NCI-H345 (cell line): ENCODE measurements at regions not wholly inside any gene's neighbourhood (a gene's known extent, or its start where the extent isn't known, plus 50 kb on each side); places are given as distances from the start of the nearest gene placed in this dataset.

Experiments used
- DNase-seq: peaks from one replicate; lab custom pipeline; 2025; lab: John Stamatoyannopoulos, UW

- DNase-seq, result no peak
These were observed 63.8 kb upstream of the IL1R1 start for GRCh38 chr2:102078773-102079172.

GRCh38 chr2:102080451-102081242 lies 61.9 kb upstream of the IL1R1 start:
- DNase-seq, result no peak

- no peak for DNase-seq
These were observed 61.4 kb upstream of the IL1R1 start for GRCh38 chr2:102081243-102081522.

GRCh38 chr2:102081606-102082005 lies 60.9 kb upstream of the IL1R1 start:
- DNase-seq, result no peak

- peak; percentile 49 for DNase-seq
These were observed 59.8 kb upstream of the IL1R1 start for GRCh38 chr2:102082571-102083392.

GRCh38 chr2:102083393-102083703 lies 59.2 kb upstream of the IL1R1 start:
- no peak for DNase-seq

- DNase-seq, result no peak
These were observed 57.9 kb upstream of the IL1R1 start for GRCh38 chr2:102084651-102085050.

- DNase-seq, result no peak
These were observed 57.3 kb upstream of the IL1R1 start for GRCh38 chr2:102085238-102085637.

GRCh38 chr2:102086150-102086872 lies 56.2 kb upstream of the IL1R1 start:
- no peak for DNase-seq

- no peak for DNase-seq
These were observed 51.4 kb upstream of the IL1R1 start for GRCh38 chr2:102091121-102091520.

- DNase-seq, result no peak
These were observed 50.6 kb upstream of the IL1R1 start for GRCh38 chr2:102091908-102092307.

- DNase-seq, result no peak
These were observed 50.0 kb upstream of the IL1R1 start for GRCh38 chr2:102092535-102092934.
